Coronary artery (tissue), 2 donors: ENCODE measurements at regions not wholly inside any gene's neighbourhood (a gene's known extent, or its start where the extent isn't known, plus 50 kb on each side); places are given as distances from the start of the nearest gene placed in this dataset.

Source experiments
- DNase-seq: peaks from one replicate; pipeline ENCODE4 v3.0.0-alpha.2; 2017; ENCODE audit warnings: low spot score
- H3K27ac ChIP-seq, 2 donors: fragments of 200-600 bp; sonication (generic); one replicate each; pipeline ENCODE4 v1.5.1; 2016 to 2019
- H3K4me3 ChIP-seq: fragments of 200-600 bp; sonication (generic); 2 replicates; pipeline ENCODE4 v1.5.1; 2016; ENCODE audit warnings: mild to moderate bottlenecking, moderate library complexity
- TF ChIP-seq, protein P1 (sequence below): fragments of 200-600 bp; sonication (generic); IDR thresholded peaks from one replicate; pipeline ENCODE4 v1.5.1; 2019; ENCODE audit warnings: antibody characterized with exemption

GRCh38 chr6:19549109-19549508 lies 288.1 kb upstream of the ID4 start:
- no peak for DNase-seq
- H3K27ac ChIP-seq, result no peak overlapping the region
- no peak overlapping the region for H3K4me3 ChIP-seq
- TF ChIP-seq, protein P1, sequence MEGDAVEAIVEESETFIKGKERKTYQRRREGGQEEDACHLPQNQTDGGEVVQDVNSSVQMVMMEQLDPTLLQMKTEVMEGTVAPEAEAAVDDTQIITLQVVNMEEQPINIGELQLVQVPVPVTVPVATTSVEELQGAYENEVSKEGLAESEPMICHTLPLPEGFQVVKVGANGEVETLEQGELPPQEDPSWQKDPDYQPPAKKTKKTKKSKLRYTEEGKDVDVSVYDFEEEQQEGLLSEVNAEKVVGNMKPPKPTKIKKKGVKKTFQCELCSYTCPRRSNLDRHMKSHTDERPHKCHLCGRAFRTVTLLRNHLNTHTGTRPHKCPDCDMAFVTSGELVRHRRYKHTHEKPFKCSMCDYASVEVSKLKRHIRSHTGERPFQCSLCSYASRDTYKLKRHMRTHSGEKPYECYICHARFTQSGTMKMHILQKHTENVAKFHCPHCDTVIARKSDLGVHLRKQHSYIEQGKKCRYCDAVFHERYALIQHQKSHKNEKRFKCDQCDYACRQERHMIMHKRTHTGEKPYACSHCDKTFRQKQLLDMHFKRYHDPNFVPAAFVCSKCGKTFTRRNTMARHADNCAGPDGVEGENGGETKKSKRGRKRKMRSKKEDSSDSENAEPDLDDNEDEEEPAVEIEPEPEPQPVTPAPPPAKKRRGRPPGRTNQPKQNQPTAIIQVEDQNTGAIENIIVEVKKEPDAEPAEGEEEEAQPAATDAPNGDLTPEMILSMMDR, result no peak

- TF ChIP-seq, protein P1, result no peak
- H3K4me3 ChIP-seq, result no peak overlapping the region
- DNase-seq, result no peak
- H3K27ac ChIP-seq, result no peak overlapping the region
Measured at GRCh38 chr6:19550380-19550779, 286.8 kb upstream of the ID4 start.

DNA sequence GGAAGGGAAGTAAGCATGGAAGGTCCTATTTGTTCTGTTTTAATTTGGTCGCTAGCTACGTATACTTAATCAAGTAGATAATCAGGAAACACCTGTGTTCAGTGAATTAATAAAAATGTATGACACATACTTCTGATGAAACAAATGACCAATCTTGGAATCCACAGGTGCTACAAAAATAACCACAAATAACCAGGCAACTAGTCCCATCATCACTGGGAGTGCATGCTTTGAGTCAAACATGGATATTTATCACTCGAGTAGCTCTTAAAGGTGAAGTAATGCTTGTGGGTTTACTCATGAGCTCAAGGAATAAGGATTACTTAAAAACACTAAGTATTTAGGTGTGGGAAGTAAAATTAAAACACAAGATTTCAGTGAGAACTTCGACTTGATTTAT lies 285.6 kb upstream of the ID4 start:
- no peak overlapping the region for H3K4me3 ChIP-seq
- TF ChIP-seq, protein P1, result no peak
- DNase-seq, result no peak
- no peak overlapping the region for H3K27ac ChIP-seq

DNA sequence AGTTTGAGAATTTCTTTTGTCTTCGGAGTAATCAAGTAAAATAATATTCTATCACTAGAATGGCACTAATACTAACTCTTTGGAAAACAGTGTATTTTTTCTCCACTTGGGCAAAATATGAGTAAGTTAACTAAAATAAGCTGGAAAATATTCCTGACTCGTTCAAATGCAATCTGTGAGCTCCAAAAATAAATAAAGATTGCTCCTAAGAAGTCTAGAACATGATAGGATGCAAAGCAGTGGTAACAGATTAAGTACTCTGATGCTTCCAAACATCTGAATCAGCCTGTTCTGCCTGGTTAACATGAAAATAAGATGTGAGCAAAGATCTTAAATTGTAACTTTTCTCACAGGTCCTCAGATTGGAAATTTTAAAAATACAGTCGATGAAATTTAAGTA lies 285.1 kb upstream of the ID4 start:
- no peak overlapping the region for H3K4me3 ChIP-seq
- DNase-seq, result no peak
- TF ChIP-seq, protein P1, result no peak
- no peak overlapping the region for H3K27ac ChIP-seq

- Histone ChIP-seq H3K4me3 (no peak overlapping the region), H3K27ac (no peak overlapping the region)
- TF ChIP-seq, protein P1, result no peak
- DNase-seq, result no peak
Measured at GRCh38 chr6:19552588-19552987, 284.6 kb upstream of the ID4 start.

DNA sequence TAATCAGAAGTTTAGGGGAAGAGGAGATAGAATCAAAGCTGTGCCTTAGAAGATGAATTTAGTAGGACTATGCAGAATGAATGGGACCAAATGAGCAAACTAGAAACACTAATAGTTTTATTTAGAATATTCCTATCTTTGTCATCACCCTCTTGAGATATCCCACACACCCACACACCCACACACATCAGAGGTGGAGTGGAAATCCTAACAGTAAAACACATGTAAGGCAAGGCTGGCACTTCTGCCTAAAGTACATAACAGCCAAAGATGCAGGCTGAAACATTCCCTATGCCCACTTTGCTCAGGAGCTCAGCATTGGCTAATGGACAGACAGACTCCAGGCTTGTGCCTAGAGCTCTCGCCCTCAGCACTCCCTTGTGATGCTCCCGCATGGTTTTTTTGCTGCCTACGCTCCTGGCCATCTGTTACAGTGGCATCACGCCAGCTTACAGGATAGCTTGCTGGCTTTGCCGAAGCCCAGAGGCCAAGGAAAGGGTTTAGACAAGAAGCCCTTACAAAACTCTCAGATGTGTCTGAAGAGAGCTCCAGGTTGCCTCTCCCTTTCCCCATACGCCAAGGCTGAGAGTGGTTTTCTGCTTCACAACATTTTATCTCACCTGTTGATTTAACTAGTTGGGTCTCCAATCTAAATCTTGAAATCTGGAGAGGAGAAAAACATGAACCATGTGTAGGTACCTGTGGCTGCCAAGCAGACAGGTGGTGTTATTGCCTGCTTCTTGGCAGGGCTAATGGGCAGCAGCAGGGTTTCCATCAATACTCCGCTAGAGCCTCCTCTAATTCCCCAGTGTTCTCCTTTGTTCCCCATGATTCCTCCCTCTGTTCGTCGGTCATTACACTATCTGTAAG lies 282.6 kb upstream of the ID4 start:
- TF ChIP-seq, protein P1, result no peak
- no peak overlapping the region for H3K27ac ChIP-seq
- no peak for DNase-seq
- H3K4me3 ChIP-seq, result no peak overlapping the region

- Histone ChIP-seq H3K27ac (no peak overlapping the region), H3K4me3 (no peak overlapping the region)
- TF ChIP-seq, protein P1, result no peak
- DNase-seq, result no peak
Measured at GRCh38 chr6:19557191-19557590, 280.0 kb upstream of the ID4 start.
